Natural killer cell (primary cell): ENCODE measurements at regions not wholly inside any gene's neighbourhood (a gene's known extent, or its start where the extent isn't known, plus 50 kb on each side); places are given as distances from the start of the nearest gene placed in this dataset.

ENCODE experiments used
- ATAC-seq, 3 donors: fragments of 150-1000 bp in 2 of 3; fragments of 200-7000 bp in 1 of 3; cut with Tn5 transposase; 1 replicate in 1 of 3; 2 replicates in 2 of 3; pipeline ENCODE4 v1.10.0; 2021; ENCODE audit warnings: mild to moderate bottlenecking in 2 of 3, moderate library complexity in 2 of 3
- DNase-seq, 2 donors: peaks; one replicate each; pipeline versions ENCODE4 v3.0.0 to v3.0.0-alpha.2; 2013 to 2021; ENCODE audit warnings: mixed read lengths in 1 of 2
- H3K27ac ChIP-seq: one replicate; pipeline ENCODE4 v1.5.1; 2013; ENCODE audit warnings: mild to moderate bottlenecking, low read length
- H3K27me3 ChIP-seq: one replicate; pipeline ENCODE4 v1.6.1; 2013; ENCODE audit warnings: low read length; ENCODE audit not compliant: control insufficient read depth, insufficient read depth
- H3K36me3 ChIP-seq: one replicate; pipeline ENCODE4 v1.6.1; 2013; ENCODE audit warnings: low read length; ENCODE audit not compliant: control insufficient read depth, insufficient read depth
- H3K4me1 ChIP-seq: one replicate; pipeline ENCODE4 v1.6.1; 2013; ENCODE audit warnings: low read length; ENCODE audit not compliant: control insufficient read depth, insufficient read depth
- H3K4me3 ChIP-seq: one replicate; pipeline ENCODE4 v1.5.1; 2013; ENCODE audit warnings: low read length
- H3K9me3 ChIP-seq: one replicate; pipeline ENCODE4 v1.6.1; 2013; ENCODE audit warnings: low read length; ENCODE audit not compliant: control insufficient read depth, insufficient read depth
- H3K27ac Mint-ChIP-seq, 2 donors: one replicate each; pipeline ENCODE4 v1.8.0; 2022; ENCODE audit warnings: mild to moderate bottlenecking in 2 of 2, mixed read lengths in 2 of 2, moderate library complexity in 1 of 2
- H3K27me3 Mint-ChIP-seq, 2 donors: one replicate each; pipeline ENCODE4 v1.8.0; 2022; ENCODE audit warnings: low read depth in 2 of 2, mixed read lengths in 2 of 2
- H3K36me3 Mint-ChIP-seq: one replicate; pipeline ENCODE4 v1.8.0; 2022; ENCODE audit warnings: mixed read lengths
- H3K4me1 Mint-ChIP-seq, 2 donors: one replicate each; pipeline ENCODE4 v1.8.0; 2022; ENCODE audit warnings: mixed read lengths in 2 of 2
- H3K4me3 Mint-ChIP-seq: one replicate; pipeline ENCODE4 v1.8.0; 2022; ENCODE audit warnings: mild to moderate bottlenecking, moderate library complexity, mixed read lengths
- H3K9me3 Mint-ChIP-seq, 2 donors: one replicate each; pipeline ENCODE4 v1.8.0; 2022; ENCODE audit warnings: mixed read lengths in 2 of 2
- WGBS: methylation state at CpG from one replicate; pipeline ENCODE4 v1.1.7; 2013; ENCODE audit warnings: missing lambda C conversion rate; ENCODE audit not compliant: insufficient coverage; 5-methylcytosine and 5-hydroxymethylcytosine counted together
- intact Hi-C: fragments of 100-400 bp; cut with micrococcal nuclease; formaldehyde crosslinking; loops from one replicate; pipeline ENCODE4 v1.14.2; 2022
- TF ChIP-seq, protein P1 (sequence below): fragments of 200-600 bp; IDR thresholded peaks from one replicate; pipeline ENCODE4 v1.8.0; 2022; ENCODE audit warnings: antibody characterized with exemption

- WGBS = 78% methylated on average over 6 of the region's 6 CpGs
- no peak overlapping the region for H3K4me3 Mint-ChIP-seq
These were observed 70.7 kb upstream of the DAB1 start for GRCh38 chr1:57494530-57495079.

GRCh38 chr1:57492586-57493226, 68.8 kb upstream of the DAB1 start:
- Histone ChIP-seq H3K27me3 (no peaks in the 10 kb centered on the region), H3K9me3 (no peaks in the 10 kb centered on the region), H3K27ac (no peak overlapping the region), H3K4me1 (no peaks in the 10 kb centered on the region), H3K36me3 (no peaks in the 10 kb centered on the region), H3K4me3 (no peak overlapping the region)
- H3K4me3 Mint-ChIP-seq = no peak overlapping the region
- no peaks in the 10 kb centered on the region for H3K4me1 Mint-ChIP-seq
- 77% methylated on average over 4 of the region's 5 CpGs for WGBS
- intact Hi-C loops = no loop called here
- H3K27ac Mint-ChIP-seq = no peak overlapping the region
- DNase-seq (no peak), ATAC-seq (no peak)
- H3K9me3 Mint-ChIP-seq = peaks cover 2 to 5% of the 10 kb centered on the region in 2 donors
- H3K36me3 Mint-ChIP-seq = no peaks in the 10 kb centered on the region
- peaks cover 0 to 3% of the 10 kb centered on the region in 2 donors for H3K27me3 Mint-ChIP-seq
- TF ChIP-seq, protein P1, sequence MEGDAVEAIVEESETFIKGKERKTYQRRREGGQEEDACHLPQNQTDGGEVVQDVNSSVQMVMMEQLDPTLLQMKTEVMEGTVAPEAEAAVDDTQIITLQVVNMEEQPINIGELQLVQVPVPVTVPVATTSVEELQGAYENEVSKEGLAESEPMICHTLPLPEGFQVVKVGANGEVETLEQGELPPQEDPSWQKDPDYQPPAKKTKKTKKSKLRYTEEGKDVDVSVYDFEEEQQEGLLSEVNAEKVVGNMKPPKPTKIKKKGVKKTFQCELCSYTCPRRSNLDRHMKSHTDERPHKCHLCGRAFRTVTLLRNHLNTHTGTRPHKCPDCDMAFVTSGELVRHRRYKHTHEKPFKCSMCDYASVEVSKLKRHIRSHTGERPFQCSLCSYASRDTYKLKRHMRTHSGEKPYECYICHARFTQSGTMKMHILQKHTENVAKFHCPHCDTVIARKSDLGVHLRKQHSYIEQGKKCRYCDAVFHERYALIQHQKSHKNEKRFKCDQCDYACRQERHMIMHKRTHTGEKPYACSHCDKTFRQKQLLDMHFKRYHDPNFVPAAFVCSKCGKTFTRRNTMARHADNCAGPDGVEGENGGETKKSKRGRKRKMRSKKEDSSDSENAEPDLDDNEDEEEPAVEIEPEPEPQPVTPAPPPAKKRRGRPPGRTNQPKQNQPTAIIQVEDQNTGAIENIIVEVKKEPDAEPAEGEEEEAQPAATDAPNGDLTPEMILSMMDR = no peak

More at GRCh38 chr1:57494530-57495079, 70.7 kb upstream of the DAB1 start:
- H3K4me1 ChIP-seq = no peaks in the 10 kb centered on the region
- H3K27me3 ChIP-seq = no peaks in the 10 kb centered on the region
- H3K4me3 ChIP-seq = no peak overlapping the region
- no peaks in the 10 kb centered on the region for H3K36me3 Mint-ChIP-seq
- H3K4me1 Mint-ChIP-seq = no peaks in the 10 kb centered on the region
- intact Hi-C loops = no loop called here
- no peak overlapping the region for H3K27ac ChIP-seq
- ATAC-seq (no peak), DNase-seq (no peak)
- no peaks in the 10 kb centered on the region for H3K27me3 Mint-ChIP-seq
- no peak overlapping the region for H3K27ac Mint-ChIP-seq
- no peaks in the 10 kb centered on the region for H3K9me3 ChIP-seq
- TF ChIP-seq, protein P1 = no peak
- peaks cover 4 to 9% of the 10 kb centered on the region in 2 donors for H3K9me3 Mint-ChIP-seq
- H3K36me3 ChIP-seq = no peaks in the 10 kb centered on the region

DNA sequence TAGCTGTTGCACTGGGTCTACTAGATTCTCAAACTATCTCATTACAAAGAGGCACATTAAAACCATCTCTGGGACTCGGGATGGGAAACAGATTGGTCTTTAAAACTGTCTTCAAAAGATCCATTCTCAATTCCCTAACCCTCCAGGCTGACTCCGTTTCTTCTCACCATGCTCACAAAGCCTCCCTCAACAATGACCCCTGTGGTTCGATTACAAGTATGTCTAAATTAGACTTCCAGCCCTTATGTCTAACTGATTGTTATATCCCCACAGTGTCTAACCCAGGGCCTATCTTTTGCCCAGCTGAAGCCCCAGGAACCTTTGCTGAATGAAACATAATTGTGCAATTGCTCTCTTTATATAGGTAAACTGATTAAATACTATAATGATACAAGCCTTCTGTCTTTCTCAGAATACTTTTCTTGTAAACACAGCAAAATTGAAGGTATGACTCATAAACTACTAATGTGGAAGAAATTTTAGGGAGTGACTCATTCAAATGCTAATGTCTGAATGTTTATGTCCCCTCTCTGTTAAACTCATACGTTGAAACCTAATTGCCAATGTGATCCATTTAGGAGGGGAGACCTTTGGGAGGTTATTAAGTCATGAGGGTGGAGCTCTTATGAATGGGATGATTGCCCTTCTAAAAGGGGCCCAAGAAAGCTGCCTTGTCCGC, 65.6 kb upstream of the DAB1 start:
- no peaks in the 10 kb centered on the region for H3K36me3 Mint-ChIP-seq
- Histone ChIP-seq H3K27ac (no peak overlapping the region), H3K36me3 (no peaks in the 10 kb centered on the region), H3K9me3 (no peaks in the 10 kb centered on the region), H3K27me3 (no peaks in the 10 kb centered on the region), H3K4me3 (no peak overlapping the region), H3K4me1 (no peaks in the 10 kb centered on the region)
- no peak overlapping the region for H3K4me3 Mint-ChIP-seq
- intact Hi-C loops = no loop called here
- peaks cover 0 to 4% of the 10 kb centered on the region in 2 donors for H3K9me3 Mint-ChIP-seq
- no peak overlapping the region for H3K27ac Mint-ChIP-seq
- DNase-seq = no peak
- TF ChIP-seq, protein P1 = no peak
- 80% methylated on average over 5 of the region's 5 CpGs for WGBS
- H3K4me1 Mint-ChIP-seq = no peaks in the 10 kb centered on the region
- ATAC-seq = no peak
- H3K27me3 Mint-ChIP-seq = peaks cover 0 to 3% of the 10 kb centered on the region in 2 donors
